ENCODE measurements at regions not wholly inside any gene's neighbourhood (a gene's known extent, or its start where the extent isn't known, plus 50 kb on each side); places are given as distances from the start of the nearest gene placed in this dataset.

DNA sequence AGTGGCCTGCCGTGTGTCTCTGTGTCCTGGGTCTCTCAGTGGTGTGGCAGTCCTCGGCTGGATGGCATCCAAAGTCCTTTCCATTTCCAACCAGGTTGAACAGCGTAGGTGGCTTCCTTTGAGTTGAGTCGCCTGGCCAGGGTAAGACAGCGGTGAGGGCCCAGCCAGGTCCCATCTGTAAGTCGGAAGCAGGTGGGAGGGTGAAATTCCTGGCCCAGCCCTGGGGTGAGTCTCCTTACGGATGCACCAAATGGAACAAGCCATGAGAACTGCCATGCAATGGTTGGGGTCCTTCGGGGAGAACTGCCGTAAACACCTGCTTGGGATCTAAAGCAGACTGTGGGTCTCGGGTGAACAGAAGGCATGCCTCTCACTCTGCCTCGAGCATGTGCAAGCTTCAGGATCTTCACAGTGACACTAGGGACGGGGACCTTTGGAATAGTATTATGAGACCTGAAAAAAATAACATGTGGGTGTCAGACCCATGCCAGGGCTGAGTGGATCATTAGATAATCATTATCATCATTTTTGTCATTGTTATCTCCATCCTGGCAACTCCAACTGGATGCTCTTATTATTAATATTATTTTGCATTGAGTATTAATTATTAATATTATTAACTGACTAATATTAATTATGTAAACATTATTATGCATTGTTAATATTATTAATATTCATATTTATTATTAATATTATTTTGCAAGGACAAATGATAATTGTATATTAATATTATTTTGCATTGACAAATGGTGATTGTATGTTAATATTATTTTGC lies 57.7 kb upstream of the LINC01488 start:
- peak overlapping the region; percentile 3; the same call in 1 of the 2 replicates for H3K18ac ChIP-seq (ENCODE audit: extremely low read depth, low read length)
- H3K4me3 ChIP-seq (ENCODE audit: extremely low read depth in 1 of 4, insufficient read depth in 2 of 4, low read depth in 3 of 4, low read length in 4 of 4), result no peak overlapping the region
- H3K4me1 ChIP-seq (replicated peaks in 1 of 4; ENCODE audit: control insufficient read depth in 3 of 4, insufficient read depth in 4 of 4, low read length in 3 of 4), result peaks cover 0 to 13% (median 4%) of the 10 kb centered on the region in 4 experiments; a peak in 4 of 7 replicates
- no peak overlapping the region for H3K14ac ChIP-seq (ENCODE audit: insufficient read length)
- H3K36me3 ChIP-seq (ENCODE audit: control insufficient read depth in 2 of 4, insufficient read depth in 4 of 4, low read length in 3 of 4), result no peaks in the 10 kb centered on the region
- TF ChIP-seq RXRA (IDR thresholded peaks at IDR 0.05; ENCODE audit: insufficient read depth, low read depth, low read length) (no peak), CHD1 (IDR thresholded peaks at IDR 0.05; ENCODE audit: low read depth, low read length) (no peak), RBBP5 (IDR thresholded peaks at IDR 0.05; ENCODE audit: borderline replicate concordance, low read depth, low read length) (no peak), SRF (IDR thresholded peaks at IDR 0.05; ENCODE audit: low read depth, low read length) (no peak), RFX5 (IDR thresholded peaks at IDR 0.05; ENCODE audit: borderline replicate concordance, low read depth, low read length) (no peak), TEAD4 (IDR thresholded peaks at IDR 0.05; ENCODE audit: low read depth, low read length) (no peak), CBX8 (IDR thresholded peaks at IDR 0.05; ENCODE audit: borderline replicate concordance, low read depth, low read length) (no peak), JUND (IDR thresholded peaks at IDR 0.05; ENCODE audit: low read length) (no peak), KDM4A (IDR thresholded peaks at IDR 0.05; ENCODE audit: low read depth, low read length, severe bottlenecking) (no peak)
- TF ChIP-seq, protein P1, sequence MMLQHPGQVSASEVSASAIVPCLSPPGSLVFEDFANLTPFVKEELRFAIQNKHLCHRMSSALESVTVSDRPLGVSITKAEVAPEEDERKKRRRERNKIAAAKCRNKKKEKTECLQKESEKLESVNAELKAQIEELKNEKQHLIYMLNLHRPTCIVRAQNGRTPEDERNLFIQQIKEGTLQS (IDR thresholded peaks at IDR 0.05; ENCODE audit: insufficient read depth, low read depth, low read length), result no peak
- 95% methylated on average over 12 of the region's 12 CpGs; no CpG with 5 or more reads in 1 of the 2 experiments for WGBS, 2 experiments (ENCODE audit: extremely low coverage in 1 of 2, insufficient coverage in 1 of 2, insufficient read length in 1 of 2, insufficient replicate concordance in 2 of 2, low coverage in 1 of 2, low lambda C conversion rate in 2 of 2, missing lambda C conversion rate in 1 of 2)
- peak overlapping the region; percentile 38; the same call in 1 of the 2 replicates for H2BK20ac ChIP-seq (ENCODE audit: low read length)
- H3K9me3 ChIP-seq (ENCODE audit: insufficient read depth in 2 of 2, low read depth in 1 of 2, low read length in 1 of 2), result peaks cover 10 to 12% of the 10 kb centered on the region in 2 experiments; a peak in 3 of 4 replicates
- DNase-seq (ENCODE audit: low read depth in 1 of 2, low spot score in 2 of 2), result no peak
- no peak overlapping the region for H4K8ac ChIP-seq (ENCODE audit: extremely low read depth, insufficient read depth, low read length)
- no peak overlapping the region for H3K56ac ChIP-seq (replicated peaks; ENCODE audit: insufficient read length, low read depth, low read length)
- no peak overlapping the region for H3K23ac ChIP-seq (ENCODE audit: insufficient read length)
- peak overlapping the region; percentile 0; the same call in 1 of the 2 replicates for H2BK5ac ChIP-seq (ENCODE audit: low read depth, low read length)
- H4K20me1 ChIP-seq (replicated peaks in 1 of 2; ENCODE audit: control insufficient read depth in 1 of 2, insufficient read depth in 2 of 2, low read length in 2 of 2), result no peaks in the 10 kb centered on the region
- H4K5ac ChIP-seq (ENCODE audit: insufficient read length, low read depth, low read length), result no peak overlapping the region
- CTCF ChIA-PET (ENCODE audit: partially characterized antibody), result interaction anchor here (1.6 kb wide), 1 partner anchor 135 kb away, joined by 3 read pairs; no protein-coding TSS in a partner anchor
- no peaks in the 10 kb centered on the region for H3K27me3 ChIP-seq (replicated peaks in 1 of 4; ENCODE audit: control insufficient read depth in 3 of 4, extremely low read depth in 1 of 4, insufficient read depth in 3 of 4, low read length in 3 of 4)
- H3K23me2 ChIP-seq (ENCODE audit: low read depth, low read length), result no peaks in the 10 kb centered on the region
- H3K79me1 ChIP-seq (ENCODE audit: low read depth, low read length), result no peaks in the 10 kb centered on the region
- no peak overlapping the region for H4K91ac ChIP-seq (replicated peaks; ENCODE audit: insufficient read length, low read length)
- POLR2A ChIA-PET (ENCODE audit: partially characterized antibody), result interaction anchor here (0.6 kb wide), 1 partner anchor 353 kb away, joined by 3 read pairs; no protein-coding TSS in a partner anchor
- no peak overlapping the region for H2AFZ ChIP-seq (ENCODE audit: low read length)
- no peaks in the 10 kb centered on the region for H3K79me2 ChIP-seq (ENCODE audit: control insufficient read depth in 1 of 2, insufficient read depth in 2 of 2, low read length in 2 of 2)
- H2AK5ac ChIP-seq (ENCODE audit: low read depth, low read length), result 0 out of 2 replicates have a peak overlapping the region, but pooled peaks have one; percentile 19
- no peak for FAIRE-seq
- H3K9ac ChIP-seq (replicated peaks in 1 of 4; ENCODE audit: extremely low read depth in 1 of 4, low read depth in 3 of 4, low read length in 3 of 4), result no peak overlapping the region
- peak overlapping the region; percentile 4; the same call in 1 of the 2 replicates for H2BK12ac ChIP-seq (ENCODE audit: low read depth, low read length)
- H2BK15ac ChIP-seq (ENCODE audit: low read length), result 0 out of 2 replicates have a peak overlapping the region, but pooled peaks have one; percentile 40
- H2BK120ac ChIP-seq (replicated peaks; ENCODE audit: low read depth, low read length), result no peak overlapping the region
- no peak overlapping the region for H3K4me2 ChIP-seq (ENCODE audit: insufficient read depth in 1 of 2, low read depth in 2 of 2, low read length in 2 of 2)
- H3K27ac ChIP-seq (ENCODE audit: low read depth, low read length), result no peak overlapping the region
- no peak overlapping the region for H3K4ac ChIP-seq (replicated peaks; ENCODE audit: insufficient read length, low read depth, low read length)

Measured in H1 (cell line).